Activated naive CD4-positive, alpha-beta T cell treated with anti-CD3 and anti-CD28 coated beads for 36 hours (primary cell): ENCODE measurements at regions not wholly inside any gene's neighbourhood (a gene's known extent, or its start where the extent isn't known, plus 50 kb on each side); places are given as distances from the start of the nearest gene placed in this dataset.
"Not testable (repeated sequence)": the region's sequence is repeated elsewhere in the genome, so short reads cannot be mapped to it uniquely, and the experiment has no call there.

ENCODE experiments used
- CTCF ChIA-PET: fragments of 350-600 bp; sonication (Branson Sonifier 250); formaldehyde crosslinking; loops from one replicate; lab custom pipeline; 2021; ENCODE audit warnings: antibody characterized with exemption; lab: Charles Lee
- DNase-seq: peaks from one replicate; pipeline ENCODE4 v3.0.0-alpha.2; 2020
- H3K27ac Mint-ChIP-seq: one replicate; pipeline ENCODE4 v1.8.0; 2021; ENCODE audit warnings: mild to moderate bottlenecking, mixed read lengths
- H3K27me3 Mint-ChIP-seq: one replicate; pipeline ENCODE4 v1.8.0; 2021; ENCODE audit warnings: low read depth, mixed read lengths
- H3K36me3 Mint-ChIP-seq: one replicate; pipeline ENCODE4 v1.8.0; 2021; ENCODE audit warnings: low read depth, mixed read lengths
- H3K4me1 Mint-ChIP-seq: one replicate; pipeline ENCODE4 v1.8.0; 2021; ENCODE audit warnings: low read depth, mixed read lengths
- H3K4me3 Mint-ChIP-seq: one replicate; pipeline ENCODE4 v1.8.0; 2021; ENCODE audit warnings: mild to moderate bottlenecking, moderate library complexity, mixed read lengths
- H3K9me3 Mint-ChIP-seq: one replicate; pipeline ENCODE4 v1.8.0; 2021; ENCODE audit warnings: mixed read lengths
- intact Hi-C: fragments of 100-400 bp; cut with micrococcal nuclease; formaldehyde crosslinking; loops from one replicate; pipeline ENCODE4 v1.15.1; 2023

GRCh38 chr5:42317575-42317974 is 105.7 kb upstream of the GHR start:
- CTCF ChIA-PET: no interaction called here
- H3K27me3 Mint-ChIP-seq: peaks cover 2% of the 10 kb centered on the region
- no peak overlapping the region for H3K27ac Mint-ChIP-seq
- intact Hi-C loops: no loop called here
- H3K9me3 Mint-ChIP-seq: peaks cover 15% of the 10 kb centered on the region
- H3K36me3 Mint-ChIP-seq: no peaks in the 10 kb centered on the region
- DNase-seq: no peak
- H3K4me1 Mint-ChIP-seq: no peaks in the 10 kb centered on the region
- no peak overlapping the region for H3K4me3 Mint-ChIP-seq

- H3K36me3 Mint-ChIP-seq, CTCF ChIA-PET, H3K4me1 Mint-ChIP-seq, H3K4me3 Mint-ChIP-seq, DNase-seq, H3K27me3 Mint-ChIP-seq, H3K27ac Mint-ChIP-seq, intact Hi-C loops: not testable (repeated sequence)
- H3K9me3 Mint-ChIP-seq: peaks cover 15% of the 10 kb centered on the region
Observed at GRCh38 chr5:42319546-42319945, 103.7 kb upstream of the GHR start.

GRCh38 chr5:42321785-42322184 is 101.5 kb upstream of the GHR start:
- no peak overlapping the region for H3K27ac Mint-ChIP-seq
- no peaks in the 10 kb centered on the region for H3K36me3 Mint-ChIP-seq
- H3K4me1 Mint-ChIP-seq: no peaks in the 10 kb centered on the region
- intact Hi-C loops: no loop called here
- H3K4me3 Mint-ChIP-seq: no peak overlapping the region
- CTCF ChIA-PET: no interaction called here
- H3K27me3 Mint-ChIP-seq: peaks cover 2% of the 10 kb centered on the region
- no peak for DNase-seq
- peaks cover 15% of the 10 kb centered on the region for H3K9me3 Mint-ChIP-seq

GRCh38 chr5:42337143-42337542 is 86.1 kb upstream of the GHR start:
- H3K36me3 Mint-ChIP-seq: no peaks in the 10 kb centered on the region
- no peak for DNase-seq
- intact Hi-C loops: no loop called here
- CTCF ChIA-PET: no interaction called here
- no peaks in the 10 kb centered on the region for H3K27me3 Mint-ChIP-seq
- H3K9me3 Mint-ChIP-seq: peaks cover 33% of the 10 kb centered on the region
- H3K4me3 Mint-ChIP-seq: no peak overlapping the region
- no peaks in the 10 kb centered on the region for H3K4me1 Mint-ChIP-seq
- H3K27ac Mint-ChIP-seq: no peak overlapping the region

- Mint-ChIP-seq H3K4me3 (no peak overlapping the region), H3K4me1 (no peaks in the 10 kb centered on the region), H3K36me3 (no peaks in the 10 kb centered on the region), H3K9me3 (peaks cover 32% of the 10 kb centered on the region), H3K27ac (no peak overlapping the region), H3K27me3 (no peaks in the 10 kb centered on the region)
- DNase-seq: no peak
- CTCF ChIA-PET: no interaction called here
- intact Hi-C loops: no loop called here
Observed at GRCh38 chr5:42337607-42338006, 85.6 kb upstream of the GHR start.

GRCh38 chr5:42338136-42338535 is 85.1 kb upstream of the GHR start:
- no peaks in the 10 kb centered on the region for H3K27me3 Mint-ChIP-seq
- no peak for DNase-seq
- no peak overlapping the region for H3K4me3 Mint-ChIP-seq

GRCh38 chr5:42349163-42349562 is 74.1 kb upstream of the GHR start:
- Mint-ChIP-seq H3K9me3 (peaks cover 11% of the 10 kb centered on the region), H3K36me3 (no peaks in the 10 kb centered on the region), H3K27me3 (no peaks in the 10 kb centered on the region), H3K4me1 (no peaks in the 10 kb centered on the region), H3K4me3 (no peak overlapping the region), H3K27ac (no peak overlapping the region)
- intact Hi-C loops: no loop called here
- DNase-seq: no peak
- CTCF ChIA-PET: no interaction called here

More at GRCh38 chr5:42338136-42338535, 85.1 kb upstream of the GHR start:
- no peaks in the 10 kb centered on the region for H3K36me3 Mint-ChIP-seq
- peaks cover 30% of the 10 kb centered on the region for H3K9me3 Mint-ChIP-seq
- intact Hi-C loops: no loop called here
- no peaks in the 10 kb centered on the region for H3K4me1 Mint-ChIP-seq
- H3K27ac Mint-ChIP-seq: no peak overlapping the region
- CTCF ChIA-PET: no interaction called here

GRCh38 chr5:42351956-42352355 is 71.3 kb upstream of the GHR start:
- DNase-seq: no peak
- Mint-ChIP-seq H3K4me1 (no peaks in the 10 kb centered on the region), H3K27me3 (no peaks in the 10 kb centered on the region), H3K9me3 (peaks cover 8% of the 10 kb centered on the region), H3K4me3 (no peak overlapping the region), H3K27ac (no peak overlapping the region), H3K36me3 (no peaks in the 10 kb centered on the region)
- intact Hi-C loops: no loop called here
- CTCF ChIA-PET: no interaction called here

- no peak for DNase-seq
- intact Hi-C loops: no loop called here
- H3K27me3 Mint-ChIP-seq: no peaks in the 10 kb centered on the region
- H3K36me3 Mint-ChIP-seq: no peaks in the 10 kb centered on the region
- no peak overlapping the region for H3K4me3 Mint-ChIP-seq
- no peaks in the 10 kb centered on the region for H3K4me1 Mint-ChIP-seq
- no peaks in the 10 kb centered on the region for H3K9me3 Mint-ChIP-seq
- CTCF ChIA-PET: no interaction called here
- no peak overlapping the region for H3K27ac Mint-ChIP-seq
Observed at GRCh38 chr5:42360056-42360455, 63.2 kb upstream of the GHR start.

- intact Hi-C loops: no loop called here
- H3K36me3 Mint-ChIP-seq: no peaks in the 10 kb centered on the region
- DNase-seq: no peak
- no peaks in the 10 kb centered on the region for H3K9me3 Mint-ChIP-seq
- no peak overlapping the region for H3K27ac Mint-ChIP-seq
- no peaks in the 10 kb centered on the region for H3K27me3 Mint-ChIP-seq
- no peak overlapping the region for H3K4me3 Mint-ChIP-seq
- no peaks in the 10 kb centered on the region for H3K4me1 Mint-ChIP-seq
- CTCF ChIA-PET: no interaction called here
Observed at GRCh38 chr5:42360616-42361314, 62.5 kb upstream of the GHR start.

- Mint-ChIP-seq H3K4me3 (no peak overlapping the region), H3K9me3 (no peaks in the 10 kb centered on the region), H3K4me1 (no peaks in the 10 kb centered on the region), H3K27ac (no peak overlapping the region), H3K36me3 (no peaks in the 10 kb centered on the region), H3K27me3 (no peaks in the 10 kb centered on the region)
- no peak for DNase-seq
- CTCF ChIA-PET: no interaction called here
- intact Hi-C loops: no loop called here
Observed at GRCh38 chr5:42361315-42361688, 61.9 kb upstream of the GHR start.

- Mint-ChIP-seq H3K36me3 (no peaks in the 10 kb centered on the region), H3K4me1 (no peaks in the 10 kb centered on the region), H3K27ac (no peak overlapping the region), H3K9me3 (no peaks in the 10 kb centered on the region), H3K27me3 (no peaks in the 10 kb centered on the region), H3K4me3 (no peak overlapping the region)
- intact Hi-C loops: no loop called here
- no peak for DNase-seq
- CTCF ChIA-PET: no interaction called here
Observed at GRCh38 chr5:42366051-42366450, 57.2 kb upstream of the GHR start.
